GM10248 (cell line): ENCODE measurements at regions not wholly inside any gene's neighbourhood (a gene's known extent, or its start where the extent isn't known, plus 50 kb on each side); places are given as distances from the start of the nearest gene placed in this dataset.
"Not testable (repeated sequence)": the region's sequence is repeated elsewhere in the genome, so short reads cannot be mapped to it uniquely, and the experiment has no call there.

ENCODE experiments used
- CTCF ChIA-PET: fragments of 300-600 bp; sonication (Branson Sonifier 250); formaldehyde crosslinking; extraction: SDS; loops from one replicate; lab custom pipeline; 2021; ENCODE audit warnings: antibody characterized with exemption; lab: Yijun Ruan, JAX
- POLR2A ChIA-PET: fragments of 350-650 bp; sonication (Branson Sonifier 250); formaldehyde crosslinking; extraction: SDS; loops from one replicate; lab custom pipeline; 2020; ENCODE audit warnings: antibody characterized with exemption; lab: Yijun Ruan, JAX
- DNase-seq: peaks from one replicate; pipeline ENCODE4 v3.0.0; 2012; ENCODE audit errors: extremely low spot score
- CTCF ChIP-seq: IDR thresholded peaks from 2 replicates; pipeline ENCODE4 v1.5.1; 2012; ENCODE audit warnings: mild to moderate bottlenecking, low read depth; ENCODE audit errors: extremely low read depth, missing control alignments, control extremely low read depth

- ChIA-PET POLR2A (no interaction called here), CTCF (no interaction called here)
- TF ChIP-seq CTCF = no peak
- DNase-seq = no peak
Measured at GRCh38 chr7:42549866-42550485, 313.0 kb upstream of the GLI3 start.

- CTCF ChIA-PET = no interaction called here
- TF ChIP-seq CTCF = no peak
- no peak for DNase-seq
- POLR2A ChIA-PET = no interaction called here
Measured at GRCh38 chr7:42548816-42549611, 312.0 kb upstream of the GLI3 start.

GRCh38 chr7:42545049-42545724 is 308.2 kb upstream of the GLI3 start:
- DNase-seq = no peak
- no peak for TF ChIP-seq CTCF
- ChIA-PET CTCF (no interaction called here), POLR2A (no interaction called here)

- DNase-seq = no peak
- POLR2A ChIA-PET = no interaction called here
- CTCF ChIA-PET = no interaction called here
- TF ChIP-seq CTCF = no peak
Measured at GRCh38 chr7:42543953-42544352, 306.9 kb upstream of the GLI3 start.

- DNase-seq, CTCF ChIA-PET, POLR2A ChIA-PET: not testable (repeated sequence)
Measured at GRCh38 chr7:42542446-42542845, 305.4 kb upstream of the GLI3 start.

- CTCF ChIA-PET = interaction anchor here (0.8 kb wide), 1 partner anchor 95 kb away, joined by 3 read pairs; no protein-coding TSS in a partner anchor
- POLR2A ChIA-PET = no interaction called here
- no peak for TF ChIP-seq CTCF
- no peak for DNase-seq
Measured at GRCh38 chr7:42534441-42534840, 297.4 kb upstream of the GLI3 start.

GRCh38 chr7:42527004-42527403 is 290.0 kb upstream of the GLI3 start:
- no peak for TF ChIP-seq CTCF
- ChIA-PET CTCF (no interaction called here), POLR2A (no interaction called here)
- DNase-seq = no peak
